ENCODE measurements at regions not wholly inside any gene's neighbourhood (a gene's known extent, or its start where the extent isn't known, plus 50 kb on each side); places are given as distances from the start of the nearest gene placed in this dataset.
A peak's percentile ranks its signal among the peaks of the same experiment; 100 is the strongest.
"Not testable (repeated sequence)": the region's sequence is repeated elsewhere in the genome, so short reads cannot be mapped to it uniquely, and the experiment has no call there.

GRCh38 chr5:90040082-90040481, 369.5 kb downstream of the CETN3 start:
- intact Hi-C loops (cut with DNase I); H3K36me3 ChIP-seq (ENCODE audit: control insufficient read depth in 1 of 2, insufficient read depth in 2 of 2, low read length in 1 of 2); H3K4me1 ChIP-seq (ENCODE audit: control insufficient read depth in 1 of 2, insufficient read depth in 2 of 2, low read length in 2 of 2); ATAC-seq (ENCODE audit: low FRiP score); H3K27ac ChIP-seq (ENCODE audit: low read depth in 1 of 2, low read length in 2 of 2); DNase-seq; H3K4me3 ChIP-seq (ENCODE audit: low read length in 2 of 2); H3K27me3 ChIP-seq (ENCODE audit: control insufficient read depth in 1 of 2, insufficient read depth in 2 of 2, low read length in 1 of 2); H3K9me3 ChIP-seq (ENCODE audit: control insufficient read depth, low read length): not testable (repeated sequence)
- WGBS, 2 donors, result 94 to 98% methylated on average over 3 to 4 of the region's 4 CpGs

- intact Hi-C loops (cut with DNase I), result no loop called here
- no peaks in the 10 kb centered on the region for H3K27me3 ChIP-seq (ENCODE audit: control insufficient read depth in 1 of 2, insufficient read depth in 2 of 2, low read length in 1 of 2)
- no peak overlapping the region for H3K4me3 ChIP-seq (ENCODE audit: low read length in 2 of 2)
- H3K9me3 ChIP-seq (ENCODE audit: control insufficient read depth, low read length), result no peaks in the 10 kb centered on the region
- no peaks in the 10 kb centered on the region for H3K36me3 ChIP-seq (ENCODE audit: control insufficient read depth in 1 of 2, insufficient read depth in 2 of 2, low read length in 1 of 2)
- peak in 1 of 2 donors; percentile 45 for DNase-seq
- ATAC-seq (ENCODE audit: low FRiP score), result no peak
- H3K4me1 ChIP-seq (ENCODE audit: control insufficient read depth in 1 of 2, insufficient read depth in 2 of 2, low read length in 2 of 2), result no peaks in the 10 kb centered on the region
- 46 to 53% methylated on average over 4 of the region's 4 CpGs for WGBS, 2 donors
- no peak overlapping the region for H3K27ac ChIP-seq (ENCODE audit: low read depth in 1 of 2, low read length in 2 of 2)
Measured at GRCh38 chr5:90037646-90038045, 371.9 kb downstream of the CETN3 start.

- H3K27ac ChIP-seq (ENCODE audit: low read depth in 1 of 2, low read length in 2 of 2), result no peak overlapping the region
- DNase-seq, result no peak
Measured at GRCh38 chr5:90022711-90023053, 386.9 kb downstream of the CETN3 start.

GRCh38 chr5:90022002-90022710, 387.4 kb downstream of the CETN3 start:
- intact Hi-C loops (cut with DNase I), result no loop called here
- Histone ChIP-seq H3K36me3 (ENCODE audit: control insufficient read depth in 1 of 2, insufficient read depth in 2 of 2, low read length in 1 of 2) (no peaks in the 10 kb centered on the region), H3K27me3 (ENCODE audit: control insufficient read depth in 1 of 2, insufficient read depth in 2 of 2, low read length in 1 of 2) (no peaks in the 10 kb centered on the region), H3K9me3 (ENCODE audit: control insufficient read depth, low read length) (no peaks in the 10 kb centered on the region), H3K4me3 (ENCODE audit: low read length in 2 of 2) (no peak overlapping the region), H3K27ac (ENCODE audit: low read depth in 1 of 2, low read length in 2 of 2) (no peak overlapping the region), H3K4me1 (ENCODE audit: control insufficient read depth in 1 of 2, insufficient read depth in 2 of 2, low read length in 2 of 2) (peaks cover 0 to 3% of the 10 kb centered on the region in 2 donors)
- no peak for ATAC-seq (ENCODE audit: low FRiP score)
- DNase-seq, result no peak
- WGBS, 2 donors, result 16 to 20% methylated on average over 1 of the region's 1 CpG

More at GRCh38 chr5:90022711-90023053, 386.9 kb downstream of the CETN3 start:
- Histone ChIP-seq H3K4me1 (ENCODE audit: control insufficient read depth in 1 of 2, insufficient read depth in 2 of 2, low read length in 2 of 2) (no peaks in the 10 kb centered on the region), H3K4me3 (ENCODE audit: low read length in 2 of 2) (no peak overlapping the region), H3K36me3 (ENCODE audit: control insufficient read depth in 1 of 2, insufficient read depth in 2 of 2, low read length in 1 of 2) (no peaks in the 10 kb centered on the region), H3K27me3 (ENCODE audit: control insufficient read depth in 1 of 2, insufficient read depth in 2 of 2, low read length in 1 of 2) (no peaks in the 10 kb centered on the region), H3K9me3 (ENCODE audit: control insufficient read depth, low read length) (no peaks in the 10 kb centered on the region)
- intact Hi-C loops (cut with DNase I), result no loop called here
- no peak for ATAC-seq (ENCODE audit: low FRiP score)

DNA sequence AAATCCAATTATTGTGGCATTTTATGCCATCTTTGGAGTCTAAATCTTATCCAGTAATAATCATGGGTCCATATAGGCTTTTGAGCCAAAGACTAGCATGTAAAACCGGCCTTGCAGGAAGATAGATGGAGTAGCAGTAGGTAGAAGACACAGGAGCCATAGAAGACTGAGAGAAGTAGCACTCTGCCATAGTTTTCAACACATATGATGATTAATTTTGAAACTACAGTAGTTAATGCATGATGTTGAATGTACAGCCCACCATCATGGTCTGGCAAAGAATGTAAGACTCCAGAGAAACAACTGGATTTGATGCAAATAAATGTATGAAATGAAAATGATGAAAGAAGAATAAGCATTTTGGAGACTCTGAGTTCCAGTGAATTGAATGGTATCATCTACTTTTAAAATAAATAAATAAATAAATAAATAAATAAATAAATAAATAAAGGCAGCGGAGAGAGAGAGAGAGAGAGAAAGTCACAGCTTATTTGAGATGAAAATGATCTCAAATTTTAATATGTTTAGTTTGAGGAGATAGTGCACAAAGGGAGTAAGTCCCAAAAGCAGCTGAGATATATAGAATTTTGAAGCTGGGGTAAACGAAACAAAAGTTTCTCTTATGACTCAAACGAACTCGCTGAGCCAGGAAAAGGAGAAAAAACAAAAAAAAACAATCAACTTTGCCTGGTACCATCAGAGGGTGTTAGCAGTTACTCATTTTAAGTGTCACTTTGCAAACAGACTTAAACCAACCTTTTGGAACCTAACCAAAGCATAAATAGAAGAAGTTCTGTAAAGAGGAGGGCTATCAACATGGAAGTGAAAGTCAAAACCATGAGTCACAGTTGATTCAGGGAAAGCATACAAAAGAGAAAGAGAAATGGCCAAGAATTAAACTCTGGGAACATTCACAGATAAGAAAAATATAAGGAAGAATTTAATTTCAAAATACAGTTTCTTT, 388.7 kb downstream of the CETN3 start:
- no peaks in the 10 kb centered on the region for H3K9me3 ChIP-seq (ENCODE audit: control insufficient read depth, low read length)
- intact Hi-C loops (cut with DNase I), result no loop called here
- DNase-seq, result no peak
- ATAC-seq (ENCODE audit: low FRiP score), result peak; percentile 86
- no peaks in the 10 kb centered on the region for H3K27me3 ChIP-seq (ENCODE audit: control insufficient read depth in 1 of 2, insufficient read depth in 2 of 2, low read length in 1 of 2)
- no peaks in the 10 kb centered on the region for H3K36me3 ChIP-seq (ENCODE audit: control insufficient read depth in 1 of 2, insufficient read depth in 2 of 2, low read length in 1 of 2)
- H3K4me3 ChIP-seq (ENCODE audit: low read length in 2 of 2), result peak overlapping the region; percentile 8 to 72
- peak overlapping the region in 1 of 2 donors; percentile 28 for H3K27ac ChIP-seq (ENCODE audit: low read depth in 1 of 2, low read length in 2 of 2)
- peaks cover 0 to 8% of the 10 kb centered on the region in 2 donors for H3K4me1 ChIP-seq (ENCODE audit: control insufficient read depth in 1 of 2, insufficient read depth in 2 of 2, low read length in 2 of 2)
- 19 to 20% methylated on average over 5 of the region's 5 CpGs for WGBS, 2 donors

- DNase-seq (no peak), ATAC-seq (ENCODE audit: low FRiP score) (no peak)
- no peaks in the 10 kb centered on the region for H3K9me3 ChIP-seq (ENCODE audit: control insufficient read depth, low read length)
- H3K27ac ChIP-seq (ENCODE audit: low read depth in 1 of 2, low read length in 2 of 2), result peak overlapping the region in 1 of 2 donors; percentile 36
- H3K36me3 ChIP-seq (ENCODE audit: control insufficient read depth in 1 of 2, insufficient read depth in 2 of 2, low read length in 1 of 2), result no peaks in the 10 kb centered on the region
- H3K4me1 ChIP-seq (ENCODE audit: control insufficient read depth in 1 of 2, insufficient read depth in 2 of 2, low read length in 2 of 2), result peaks cover 2 to 8% of the 10 kb centered on the region in 2 donors
- H3K4me3 ChIP-seq (ENCODE audit: low read length in 2 of 2), result no peak overlapping the region
- 61 to 83% methylated on average over 3 of the region's 3 CpGs for WGBS, 2 donors
- intact Hi-C loops (cut with DNase I), result no loop called here
- no peaks in the 10 kb centered on the region for H3K27me3 ChIP-seq (ENCODE audit: control insufficient read depth in 1 of 2, insufficient read depth in 2 of 2, low read length in 1 of 2)
Measured at GRCh38 chr5:90017239-90017638, 392.3 kb downstream of the CETN3 start.

GRCh38 chr5:90015584-90016018, 394.0 kb downstream of the CETN3 start:
- peaks cover 2 to 8% of the 10 kb centered on the region in 2 donors for H3K4me1 ChIP-seq (ENCODE audit: control insufficient read depth in 1 of 2, insufficient read depth in 2 of 2, low read length in 2 of 2)
- H3K4me3 ChIP-seq (ENCODE audit: low read length in 2 of 2), result no peak overlapping the region
- no peaks in the 10 kb centered on the region for H3K36me3 ChIP-seq (ENCODE audit: control insufficient read depth in 1 of 2, insufficient read depth in 2 of 2, low read length in 1 of 2)
- H3K9me3 ChIP-seq (ENCODE audit: control insufficient read depth, low read length), result no peaks in the 10 kb centered on the region
- no peak for DNase-seq
- intact Hi-C loops (cut with DNase I), result no loop called here
- H3K27ac ChIP-seq (ENCODE audit: low read depth in 1 of 2, low read length in 2 of 2), result peak overlapping the region in 1 of 2 donors; percentile 19
- ATAC-seq (ENCODE audit: low FRiP score), result peak; percentile 60
- no peaks in the 10 kb centered on the region for H3K27me3 ChIP-seq (ENCODE audit: control insufficient read depth in 1 of 2, insufficient read depth in 2 of 2, low read length in 1 of 2)
- 4 to 9% methylated on average over 3 of the region's 3 CpGs for WGBS, 2 donors

GRCh38 chr5:90014420-90014819, 395.1 kb downstream of the CETN3 start:
- no peak overlapping the region for H3K4me3 ChIP-seq (ENCODE audit: low read length in 2 of 2)
- no peaks in the 10 kb centered on the region for H3K36me3 ChIP-seq (ENCODE audit: control insufficient read depth in 1 of 2, insufficient read depth in 2 of 2, low read length in 1 of 2)
- no peak overlapping the region for H3K27ac ChIP-seq (ENCODE audit: low read depth in 1 of 2, low read length in 2 of 2)
- intact Hi-C loops (cut with DNase I), result no loop called here
- ATAC-seq (ENCODE audit: low FRiP score), result no peak
- no peak for DNase-seq
- no peaks in the 10 kb centered on the region for H3K27me3 ChIP-seq (ENCODE audit: control insufficient read depth in 1 of 2, insufficient read depth in 2 of 2, low read length in 1 of 2)
- H3K9me3 ChIP-seq (ENCODE audit: control insufficient read depth, low read length), result no peaks in the 10 kb centered on the region
- H3K4me1 ChIP-seq (ENCODE audit: control insufficient read depth in 1 of 2, insufficient read depth in 2 of 2, low read length in 2 of 2), result peaks cover 2 to 8% of the 10 kb centered on the region in 2 donors
